ENCODE measurements at regions not wholly inside any gene's neighbourhood (a gene's known extent, or its start where the extent isn't known, plus 50 kb on each side); places are given as distances from the start of the nearest gene placed in this dataset.
"Not testable (repeated sequence)": the region's sequence is repeated elsewhere in the genome, so short reads cannot be mapped to it uniquely, and the experiment has no call there.

DNA sequence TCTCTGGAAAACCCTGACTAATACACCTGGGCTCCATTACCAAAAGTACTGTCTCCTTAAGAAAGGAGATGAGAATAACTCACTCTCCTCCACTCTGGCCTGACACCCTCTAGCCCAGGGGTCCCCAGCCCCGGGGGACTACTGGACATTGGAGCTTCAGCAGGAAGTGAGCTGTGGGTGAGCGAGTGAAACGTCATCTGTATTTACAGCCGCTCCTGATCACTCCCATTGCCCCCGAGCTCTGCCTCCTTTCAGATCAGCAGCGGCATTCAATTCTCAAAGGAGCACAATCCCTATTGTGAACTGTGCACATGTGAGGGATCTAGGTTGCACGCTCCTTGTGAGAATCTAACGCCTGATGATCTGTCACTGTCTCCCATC lies 126.3 kb upstream of the TNRC6C start:
- DNase-seq (ENCODE audit: low read depth, low spot score): no peak

DNA sequence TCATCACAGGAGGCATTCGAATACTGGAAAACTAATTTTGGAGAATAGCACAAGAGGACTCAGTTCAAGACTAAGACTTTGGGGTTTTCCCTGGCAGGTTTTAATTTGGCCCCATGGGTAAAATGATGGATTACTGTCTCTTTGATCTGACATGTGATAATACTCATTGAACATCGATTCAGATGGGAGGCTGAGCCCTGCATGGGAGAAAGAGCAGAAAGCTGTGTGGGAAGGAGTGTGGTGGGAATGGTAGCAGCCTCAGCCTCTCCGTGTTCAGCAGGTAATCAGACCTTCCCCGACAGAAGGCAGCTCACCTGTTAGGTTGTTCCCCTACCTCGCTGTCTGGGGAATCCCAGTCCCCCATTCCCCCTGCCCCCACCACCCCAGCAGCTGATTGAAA lies 124.7 kb upstream of the TNRC6C start:
- DNase-seq (ENCODE audit: low read depth, low spot score): no peak

DNA sequence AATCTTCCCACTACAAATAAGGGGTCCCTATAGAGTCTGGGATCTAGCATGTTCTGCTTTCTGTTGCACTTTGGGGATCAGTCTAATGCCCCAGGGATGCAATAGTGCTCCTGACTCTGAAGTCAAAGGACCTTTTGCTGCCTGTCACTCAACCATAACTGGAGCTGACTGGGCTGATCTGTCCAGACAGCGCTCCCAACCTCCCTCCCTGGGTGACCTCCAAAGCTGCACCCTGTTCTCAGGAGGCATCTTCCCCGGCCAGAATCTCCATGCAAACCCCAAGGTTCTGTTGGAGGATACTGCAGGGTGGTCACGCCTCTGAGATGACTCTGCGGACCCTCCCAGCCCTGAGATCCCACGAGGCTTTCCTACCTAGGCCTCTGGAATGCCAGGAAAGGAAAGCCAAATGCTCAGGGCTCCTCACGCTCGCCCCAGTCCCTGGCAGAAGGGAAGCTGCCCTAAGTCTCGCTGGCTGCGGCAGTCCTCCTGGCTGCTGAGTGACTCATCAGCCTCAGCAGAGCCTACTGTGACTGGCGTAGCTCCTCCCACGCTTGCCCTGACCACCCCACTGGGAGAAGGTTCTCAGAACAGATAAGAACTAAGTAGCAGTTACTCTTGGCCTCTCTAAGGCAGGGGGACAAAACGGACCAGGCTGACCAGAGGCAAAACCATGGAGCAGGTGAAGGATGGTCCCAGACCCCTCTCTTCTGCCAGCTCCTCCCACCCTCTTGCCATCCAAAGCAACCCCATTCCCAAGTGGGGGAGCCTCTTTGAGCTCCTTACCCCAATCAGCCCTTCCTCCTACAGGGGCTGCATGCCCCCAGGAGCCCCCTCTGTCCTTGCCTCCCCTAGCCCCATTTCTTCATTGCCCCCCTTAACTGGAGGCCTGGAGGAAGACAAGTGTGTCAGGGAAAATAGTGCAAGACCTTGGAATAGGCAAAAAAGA lies 124.1 kb upstream of the TNRC6C start:
- DNase-seq (ENCODE audit: low read depth, low spot score): no peak

DNA sequence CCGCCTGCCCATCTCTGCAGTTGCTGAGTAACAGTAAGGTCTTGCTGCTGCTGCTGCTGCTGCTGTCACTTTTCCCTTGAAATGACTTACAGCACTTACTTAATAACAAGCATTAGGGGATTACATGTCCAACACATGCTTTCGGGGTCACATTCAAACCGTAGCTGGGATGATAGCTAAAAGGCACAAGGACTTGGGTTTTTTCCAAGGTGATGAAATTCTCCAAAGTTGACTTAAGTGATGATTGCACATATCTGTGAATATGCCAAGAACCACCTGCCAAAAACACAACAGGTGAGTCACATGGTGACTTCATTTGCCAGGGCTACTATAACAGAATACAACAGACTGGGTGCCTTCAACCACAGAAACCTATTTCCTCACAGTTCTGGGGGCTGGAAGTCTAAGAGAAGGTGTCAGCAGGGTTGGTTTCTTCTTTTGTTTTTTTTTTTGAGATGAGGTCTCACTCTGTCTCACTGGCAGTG lies 121.9 kb upstream of the TNRC6C start:
- DNase-seq (ENCODE audit: low read depth, low spot score): no peak

DNA sequence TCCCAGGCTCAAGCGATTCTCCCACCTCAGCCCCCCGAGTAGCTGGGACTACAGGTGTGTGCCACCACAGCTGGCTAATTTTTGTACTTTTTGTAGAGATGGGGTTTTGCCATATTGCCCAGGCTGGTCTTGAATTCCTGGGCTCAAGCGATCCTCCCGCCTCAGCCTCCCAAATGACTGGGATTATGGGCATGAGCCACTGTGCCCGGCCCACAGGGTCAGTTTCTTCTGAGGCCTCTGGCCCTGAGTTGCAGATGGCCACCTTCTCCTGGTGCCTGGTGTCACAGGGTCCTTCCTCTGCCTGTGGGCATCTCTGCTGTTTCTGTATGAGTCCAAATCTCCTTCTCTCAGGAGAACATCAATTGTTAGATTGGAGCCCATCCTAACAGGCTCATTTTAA lies 121.4 kb upstream of the TNRC6C start:
- not testable (repeated sequence) for DNase-seq (ENCODE audit: low read depth, low spot score)

DNA sequence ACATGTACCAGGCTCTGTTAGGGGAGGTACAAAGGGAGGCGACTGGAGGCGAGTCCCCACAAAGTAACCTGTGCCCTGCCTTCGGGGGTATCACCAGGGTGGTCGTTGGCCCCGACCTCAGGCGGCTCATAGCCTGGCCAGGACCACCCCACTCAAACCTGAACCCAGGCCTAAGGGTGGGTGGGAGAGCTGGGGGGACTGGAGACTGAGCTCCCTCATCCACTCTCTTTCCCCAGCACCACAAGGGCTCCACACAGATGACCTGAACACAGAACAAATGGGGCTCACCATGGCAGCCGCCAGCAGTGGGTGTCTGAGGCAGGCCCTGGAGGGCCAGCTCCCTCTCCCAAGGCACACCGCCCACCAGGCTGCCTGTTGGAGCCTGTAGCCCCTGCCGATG lies 120.6 kb upstream of the TNRC6C start:
- no peak for DNase-seq (ENCODE audit: low read depth, low spot score)

DNA sequence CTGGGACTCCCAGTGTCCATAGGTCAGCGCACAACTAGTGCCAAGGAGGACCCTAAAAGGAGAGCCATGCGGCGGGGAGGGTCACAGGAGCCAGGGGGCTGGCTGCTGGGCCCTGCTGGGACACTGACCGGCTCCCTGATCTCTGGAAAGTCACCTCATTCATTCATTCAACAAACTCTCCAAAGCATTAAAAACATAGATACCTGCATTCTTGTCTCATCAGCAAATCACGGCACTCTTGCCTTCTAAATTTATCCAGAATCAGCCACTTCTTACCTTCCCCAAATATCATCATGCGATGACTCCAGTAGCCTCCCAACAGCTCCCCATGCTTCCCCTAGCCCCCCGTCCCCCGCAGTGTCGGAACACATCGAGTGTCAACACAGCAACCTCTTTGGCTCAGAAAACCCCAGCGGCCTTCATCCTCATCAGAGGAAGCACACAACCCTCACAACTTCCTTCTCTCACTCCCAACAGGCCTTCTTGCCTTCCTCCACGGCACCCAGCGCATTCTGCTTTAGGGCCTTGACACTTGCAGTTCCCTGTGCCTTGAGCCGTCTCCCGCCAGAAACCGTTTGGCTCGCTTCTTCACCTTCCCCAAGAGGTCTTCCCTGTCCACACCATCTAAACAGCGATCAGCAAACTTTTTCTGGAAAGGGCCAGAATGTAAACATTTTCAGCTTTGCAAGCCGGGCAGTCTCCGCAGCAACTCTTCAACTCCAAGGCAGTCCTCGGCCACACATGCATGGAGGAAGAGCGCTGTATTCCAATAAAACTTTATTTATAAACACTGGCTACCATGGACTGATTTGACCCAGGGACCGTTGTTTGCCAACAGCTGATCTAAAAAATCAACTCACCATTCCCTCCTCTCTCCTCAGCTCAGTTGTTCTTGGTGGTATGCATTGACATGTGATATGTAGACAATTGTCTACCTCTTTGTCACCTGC lies 119.5 kb upstream of the TNRC6C start:
- no peak for DNase-seq (ENCODE audit: low read depth, low spot score)

DNA sequence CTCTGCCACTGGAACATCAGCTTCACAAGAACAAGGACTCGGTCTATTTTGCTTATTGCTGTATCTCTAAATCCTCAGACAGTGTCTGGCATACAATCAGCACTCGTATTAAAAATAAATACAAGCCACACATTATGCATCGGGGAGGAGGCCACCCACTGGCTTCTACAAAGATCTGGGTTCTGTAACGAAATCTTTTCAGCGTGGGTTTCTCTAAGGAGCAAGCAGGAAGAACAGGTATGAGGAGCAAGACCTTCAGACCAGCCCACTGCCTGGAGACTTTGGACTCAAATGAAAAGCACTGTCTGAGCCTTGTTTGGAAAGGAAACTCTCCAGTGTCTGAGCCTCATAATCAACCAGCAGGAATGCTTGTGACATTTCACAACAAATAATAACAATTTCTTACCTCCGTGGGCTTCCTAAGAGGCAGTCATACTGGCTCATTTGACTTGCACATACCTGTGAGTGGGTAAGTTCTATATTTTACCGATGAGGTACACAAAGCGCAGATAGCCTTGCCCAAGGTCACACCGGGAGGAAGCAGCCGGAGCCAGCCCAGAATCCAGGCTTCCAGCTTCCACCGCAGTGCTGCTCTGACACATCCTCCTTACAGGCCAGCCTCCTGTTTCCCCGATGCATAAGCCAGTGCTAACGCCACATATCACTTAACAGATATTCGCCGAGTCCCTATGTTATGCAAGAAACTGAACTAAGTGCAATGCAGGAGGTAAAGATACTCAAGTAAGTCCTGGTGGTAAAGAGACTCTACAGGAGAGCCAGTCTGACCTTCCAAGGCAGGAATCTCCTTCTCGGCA lies 118.6 kb upstream of the TNRC6C start:
- DNase-seq (ENCODE audit: low read depth, low spot score): no peak

DNA sequence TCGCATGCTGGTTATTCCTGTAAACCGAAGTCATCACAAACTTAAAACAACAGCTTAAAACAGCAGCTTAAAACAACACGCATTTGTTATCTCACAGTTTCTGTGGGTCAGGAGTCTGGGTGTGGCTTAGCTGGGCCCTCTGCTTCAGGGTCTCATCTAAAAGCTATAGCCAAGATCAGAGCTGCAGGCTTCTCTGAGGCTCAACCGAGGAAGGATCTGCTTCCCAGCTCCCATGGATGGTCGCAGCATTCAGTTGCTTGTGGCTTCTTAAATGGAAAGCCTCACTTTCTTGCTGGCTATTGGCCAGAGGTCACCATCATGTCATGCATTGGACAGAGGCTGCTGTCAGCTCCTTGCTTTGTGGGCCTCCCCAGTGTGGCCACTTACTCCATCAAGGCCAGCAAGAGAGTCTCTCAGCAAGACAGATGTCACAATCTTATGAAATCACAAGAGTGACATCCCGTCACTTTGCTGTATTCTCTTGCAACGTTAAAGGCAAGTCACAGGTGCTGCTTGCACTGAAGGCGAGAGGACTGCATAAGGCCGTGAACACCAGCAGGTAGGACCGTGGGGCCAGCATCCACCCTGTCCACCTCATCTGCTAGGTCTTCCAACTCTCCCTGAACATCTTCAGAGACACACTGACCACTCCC lies 117.9 kb upstream of the TNRC6C start:
- no peak for DNase-seq (ENCODE audit: low read depth, low spot score)

DNA sequence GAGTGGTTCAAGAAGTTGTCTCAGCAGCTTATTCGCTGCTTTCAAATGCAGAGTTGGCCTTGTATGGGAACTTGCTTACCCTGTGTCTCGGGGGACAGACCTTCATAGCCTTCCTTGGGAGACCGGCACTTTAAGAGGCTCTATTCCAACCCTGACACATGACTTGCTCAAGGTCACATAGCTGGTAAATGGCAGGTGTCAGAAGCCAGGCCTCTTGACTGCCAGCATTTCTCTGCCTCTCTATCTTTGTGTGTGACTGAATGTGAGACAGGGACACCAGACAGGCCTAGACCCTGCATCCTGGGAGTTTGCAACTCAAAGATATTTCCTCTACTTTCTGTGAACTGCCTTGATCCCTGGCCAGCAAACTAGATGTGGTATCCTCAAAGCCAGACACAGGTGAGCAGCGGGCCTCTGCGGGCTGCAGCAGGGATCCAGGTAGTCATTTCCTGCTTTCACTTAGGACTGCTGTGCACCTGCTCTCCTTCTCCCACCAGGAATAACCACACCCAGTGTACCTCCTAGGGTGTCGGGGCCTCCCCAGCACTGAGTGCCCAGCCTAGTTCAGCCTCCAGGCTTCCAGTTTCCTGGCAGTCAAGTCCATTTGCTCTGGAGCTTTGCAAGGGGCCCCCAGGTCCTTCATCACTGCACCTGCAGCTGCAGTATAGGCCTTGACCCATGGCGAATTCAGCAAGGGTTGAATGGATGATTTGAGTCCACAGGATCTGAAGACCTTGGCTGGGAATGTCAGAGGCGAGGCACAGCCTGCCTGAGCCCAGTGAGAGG lies 116.6 kb upstream of the TNRC6C start:
- DNase-seq (ENCODE audit: low read depth, low spot score): no peak

DNA sequence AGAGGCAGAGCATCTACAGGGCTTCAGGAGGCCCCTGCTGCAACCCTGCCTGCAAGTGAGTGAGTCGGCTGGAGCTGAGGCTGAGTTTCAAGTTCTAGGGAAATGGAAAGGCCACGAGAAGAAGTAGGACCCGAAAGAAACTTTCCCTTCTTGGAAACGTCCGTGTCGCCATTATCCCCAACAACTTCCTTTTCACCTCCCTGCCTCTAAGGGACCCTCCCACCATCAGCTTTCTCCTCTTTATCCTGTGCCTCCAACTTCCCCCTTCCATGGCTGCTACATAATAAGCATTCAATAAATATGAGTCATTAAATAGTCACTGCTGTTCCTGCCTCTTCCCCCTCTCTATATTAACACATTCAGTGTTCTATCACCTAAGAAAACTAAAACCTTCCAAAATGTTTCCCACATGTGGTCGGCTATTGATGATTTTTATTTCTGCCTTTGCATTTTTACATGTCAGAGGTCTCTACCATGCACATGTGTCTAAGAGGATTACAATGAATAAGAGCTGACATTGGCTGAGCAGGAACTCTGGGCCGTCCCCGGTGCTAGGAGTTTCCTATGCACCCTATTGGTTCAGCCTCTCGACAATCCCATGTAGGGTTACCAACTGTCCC lies 115.9 kb upstream of the TNRC6C start:
- no peak for DNase-seq (ENCODE audit: low read depth, low spot score)

DNA sequence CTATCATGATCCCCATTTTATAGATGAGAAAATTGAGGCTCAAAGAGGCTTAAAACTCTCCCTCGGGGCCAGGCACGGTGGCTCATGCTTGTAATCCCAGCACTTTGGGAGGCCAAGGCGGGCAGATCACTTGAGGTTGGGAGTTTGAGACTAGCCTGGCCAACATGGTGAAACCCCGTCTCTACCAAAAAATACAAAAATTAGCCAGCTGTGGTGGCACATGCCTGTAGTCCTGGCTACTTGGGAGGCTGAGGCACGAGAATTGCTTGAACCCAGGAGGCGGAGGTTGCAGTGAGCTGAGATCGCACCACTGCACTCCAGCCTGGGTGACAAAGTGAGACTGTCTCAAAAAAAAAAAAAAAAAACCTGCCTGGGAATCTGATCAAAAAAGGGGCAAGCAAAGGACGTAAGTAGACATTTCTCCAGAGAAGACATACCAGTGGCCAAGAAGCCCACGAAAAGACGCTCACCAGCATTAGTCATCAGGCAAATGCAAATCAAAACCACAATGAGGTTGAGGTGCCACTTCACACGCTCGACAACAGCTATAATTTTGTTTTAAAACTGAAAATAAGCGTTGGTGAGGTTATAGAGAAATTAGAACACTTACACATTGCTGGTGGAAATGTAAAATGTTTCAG lies 115.1 kb upstream of the TNRC6C start:
- not testable (repeated sequence) for DNase-seq (ENCODE audit: low read depth, low spot score)

DNA sequence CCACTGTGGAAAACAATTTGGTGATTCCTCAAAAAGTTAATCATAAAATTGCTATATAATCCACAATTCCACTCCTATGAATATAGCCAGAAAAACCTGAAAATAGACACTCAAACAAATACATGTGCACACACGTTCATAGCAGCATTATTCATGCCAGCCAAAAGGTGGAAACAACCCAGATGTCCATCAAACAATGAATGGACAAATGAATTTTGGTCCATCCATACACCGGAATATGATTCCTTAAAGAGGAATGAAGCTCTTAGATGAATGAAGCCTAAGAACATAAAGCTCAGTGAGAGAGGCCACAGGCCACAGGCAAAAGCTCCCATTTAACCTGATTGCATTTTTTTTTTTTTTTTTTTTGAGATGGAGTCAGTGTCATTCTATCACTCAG lies 114.6 kb upstream of the TNRC6C start:
- no peak for DNase-seq (ENCODE audit: low read depth, low spot score)

DNA sequence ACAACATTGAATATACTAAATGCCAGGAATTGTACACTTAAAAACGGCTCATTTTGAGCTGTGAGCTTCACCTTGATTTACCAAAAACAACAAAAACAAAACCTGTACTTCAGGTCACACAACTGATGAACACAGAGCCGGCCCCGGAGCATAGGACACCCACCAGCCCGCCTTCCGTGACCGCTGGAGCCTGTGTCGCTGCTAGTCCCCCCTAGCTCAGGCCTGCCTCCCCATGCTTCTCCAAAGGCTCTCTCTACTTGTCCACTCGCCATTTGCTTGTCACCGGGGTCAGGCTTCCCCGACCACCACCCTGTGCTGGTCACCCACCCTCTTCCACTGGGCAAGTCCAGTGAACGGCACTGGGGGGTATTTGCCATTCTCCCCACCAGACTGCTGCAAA lies 113.8 kb upstream of the TNRC6C start:
- DNase-seq (ENCODE audit: low read depth, low spot score): no peak

DNA sequence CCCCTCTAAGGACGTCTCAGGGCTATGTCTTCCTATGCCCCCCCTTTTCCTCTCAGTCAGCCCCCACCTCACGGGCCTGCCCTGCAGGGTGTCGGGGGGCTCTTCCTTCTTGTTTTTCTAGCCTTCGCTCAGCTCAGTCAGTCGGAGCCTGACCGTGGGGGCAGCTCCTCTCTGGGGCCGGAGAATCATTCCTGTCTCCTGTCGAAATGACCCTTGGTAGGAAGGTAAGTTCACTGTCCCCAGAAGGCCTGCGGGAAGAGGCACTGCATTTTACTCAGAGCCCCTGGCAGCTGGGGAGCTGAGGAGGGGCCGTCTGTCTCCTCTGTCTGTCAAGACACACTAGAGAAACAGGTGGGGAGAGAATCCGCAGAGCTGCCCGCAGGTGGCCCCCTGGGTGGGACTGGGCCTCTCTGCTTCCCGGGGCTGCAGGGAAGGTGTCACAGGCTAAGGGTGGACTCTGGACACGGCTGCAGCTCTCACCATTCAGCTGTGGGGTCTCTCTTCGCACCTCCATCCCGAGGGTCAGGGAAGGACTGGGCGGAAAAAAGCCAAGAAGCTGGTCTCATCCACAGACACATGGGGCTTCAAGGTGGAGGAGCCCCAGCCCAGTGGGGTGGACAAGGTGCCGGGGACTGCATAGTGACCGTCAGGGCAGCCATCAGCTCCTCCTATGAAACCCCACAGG lies 112.8 kb upstream of the TNRC6C start:
- DNase-seq (ENCODE audit: low read depth, low spot score): no peak

DNA sequence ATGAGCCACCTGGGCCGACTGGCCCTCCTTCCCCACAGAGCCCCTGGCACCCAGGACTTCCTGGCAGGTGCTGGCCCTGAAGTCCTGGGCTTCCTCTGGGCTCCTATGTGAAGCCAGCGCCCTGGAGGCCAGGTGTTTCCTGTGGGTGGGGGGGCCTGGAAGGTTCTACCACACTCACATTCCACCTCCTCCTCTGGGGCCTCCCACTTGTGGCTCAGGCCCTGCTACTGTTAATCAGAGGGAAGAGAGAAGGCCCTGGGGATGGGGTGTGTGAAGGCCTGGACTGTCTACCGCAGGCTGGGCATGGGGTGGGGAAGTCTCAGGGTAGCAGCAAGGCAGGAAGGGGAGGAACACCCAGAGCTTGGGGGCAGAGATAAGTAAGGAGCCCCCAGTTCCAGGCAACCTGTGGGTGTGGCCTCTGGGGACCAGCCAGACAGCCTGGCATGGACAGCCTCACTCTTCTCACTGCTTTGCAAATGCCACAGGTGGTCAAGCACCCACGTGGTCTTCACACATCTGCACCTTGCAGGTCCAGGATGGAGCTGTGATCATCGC lies 111.9 kb upstream of the TNRC6C start:
- no peak for DNase-seq (ENCODE audit: low read depth, low spot score)

DNA sequence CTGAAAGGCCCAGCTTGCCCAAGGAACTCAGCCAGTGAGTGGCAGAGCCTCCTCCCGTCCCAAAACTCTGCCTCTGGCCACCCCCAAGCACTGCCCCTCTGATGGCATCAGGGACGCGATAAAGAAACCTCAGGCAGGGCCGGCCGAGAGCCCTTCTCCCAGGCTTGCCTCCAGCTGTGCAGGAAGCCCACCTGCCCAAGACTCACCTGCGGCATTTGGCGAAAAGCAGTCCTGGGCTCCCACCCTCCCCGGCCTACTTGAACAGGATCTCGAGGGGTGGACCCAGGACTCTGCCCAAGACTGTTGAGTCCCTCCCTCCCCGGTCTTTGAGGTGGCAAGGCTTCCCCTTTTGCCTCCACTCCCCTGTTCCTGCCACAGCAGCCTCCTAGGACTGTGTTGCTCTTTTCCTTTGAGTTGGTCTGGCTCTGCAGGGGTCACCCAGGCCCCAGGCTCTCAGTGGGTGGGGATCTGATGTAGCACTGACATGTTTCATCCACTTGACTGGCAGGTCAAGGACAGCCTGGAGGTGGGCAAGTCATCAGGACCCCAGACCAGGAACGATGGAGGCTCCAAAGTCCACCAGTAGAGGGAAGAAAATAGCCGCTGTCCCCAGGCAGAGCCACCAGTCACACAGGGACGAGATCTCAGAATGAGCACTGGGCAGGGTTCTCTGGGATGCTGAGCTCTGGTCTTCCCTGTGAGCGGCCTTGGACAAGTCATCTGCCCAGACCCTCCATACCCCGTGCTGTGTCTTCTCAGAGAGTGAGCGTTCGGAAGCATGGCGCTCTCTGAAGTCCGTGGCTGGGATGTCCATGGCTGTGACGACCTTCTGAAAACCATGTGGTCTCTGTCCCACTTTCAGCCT lies 111.0 kb upstream of the TNRC6C start:
- DNase-seq (ENCODE audit: low read depth, low spot score): no peak
